ENCODE measurements at regions not wholly inside any gene's neighbourhood (a gene's known extent, or its start where the extent isn't known, plus 50 kb on each side); places are given as distances from the start of the nearest gene placed in this dataset.

- POLR2A ChIA-PET = no interaction called here
- no peak overlapping the region for H3K4me2 ChIP-seq (ENCODE audit: insufficient read depth, low read length)
- TF ChIP-seq FOS (IDR thresholded peaks at IDR 0.05; ENCODE audit: borderline replicate concordance, insufficient read depth, low read length) (no peak), GATA2 (IDR thresholded peaks at IDR 0.05; ENCODE audit: insufficient read depth, insufficient read length, low read depth, low read length) (no peak), POLR2AphosphoS5 (IDR thresholded peaks at IDR 0.05; ENCODE audit: insufficient read depth, low read depth, low read length) (no peak), JUN (IDR thresholded peaks at IDR 0.05; ENCODE audit: borderline replicate concordance, insufficient read depth, insufficient read length, low read depth) (no peak), MAX (IDR thresholded peaks at IDR 0.05; ENCODE audit: insufficient read depth, insufficient read length) (no peak), EZH2 (IDR thresholded peaks at IDR 0.05; ENCODE audit: borderline replicate concordance, low read depth, low read length, severe bottlenecking) (no peak), POLR2A (IDR thresholded peaks at IDR 0.05; ENCODE audit: low read depth, low read length) (no peak), MYC (IDR thresholded peaks at IDR 0.05; ENCODE audit: low read depth, low read length) (no peak), CTCF (IDR thresholded peaks at IDR 0.05; ENCODE audit: extremely low read depth in 1 of 2, insufficient read depth in 1 of 2, low read depth in 1 of 2, low read length in 2 of 2) (no peak)
- H3K27ac ChIP-seq (ENCODE audit: insufficient read depth, low read depth, low read length) = no peak overlapping the region
- CTCF ChIA-PET = no interaction called here
- intact Hi-C loops (cut with micrococcal nuclease) (no loop called here), dilution Hi-C loops (cut with MboI; ENCODE audit: extremely low pct_ligation_motif_present, low sequenced_read_pairs) (no loop called here)
- H3K36me3 ChIP-seq (ENCODE audit: control insufficient read depth in 2 of 2, extremely low read depth in 1 of 2, insufficient read depth in 2 of 2, low read length in 2 of 2) = no peaks in the 10 kb centered on the region
- no peak overlapping the region for H2AFZ ChIP-seq (ENCODE audit: low read depth, low read length)
- H3K9me3 ChIP-seq (replicated peaks; ENCODE audit: control insufficient read depth, insufficient read depth, low read length) = no peaks in the 10 kb centered on the region
- no peaks in the 10 kb centered on the region for H3K4me1 ChIP-seq (ENCODE audit: control insufficient read depth, extremely low read depth, insufficient read depth, low read length)
- DNase-seq (ENCODE audit: low read depth, low spot score) = no peak
- H4K20me1 ChIP-seq (replicated peaks; ENCODE audit: control insufficient read depth, extremely low read depth, insufficient read depth, low read length) = no peaks in the 10 kb centered on the region
- H3K4me3 ChIP-seq (replicated peaks in 1 of 3; ENCODE audit: insufficient read depth in 1 of 3, low read depth in 1 of 3, low read length in 3 of 3) = no peak overlapping the region
- BruUV-seq (replicated peaks) = no TSS peak
- no peaks in the 10 kb centered on the region for H3K9me1 ChIP-seq (replicated peaks; ENCODE audit: control insufficient read depth, extremely low read depth, insufficient read depth, low read length)
- no peak overlapping the region for H3K9ac ChIP-seq (replicated peaks; ENCODE audit: extremely low read depth, insufficient read depth, low read length)
- H3K27me3 ChIP-seq (ENCODE audit: control insufficient read depth in 2 of 2, insufficient read depth in 2 of 2, low read length in 2 of 2) = no peaks in the 10 kb centered on the region
- no peaks in the 10 kb centered on the region for H3K79me2 ChIP-seq (ENCODE audit: control insufficient read depth, insufficient read depth, low read length)
- no peak for FAIRE-seq
These were observed 415.1 kb upstream of the DYNLRB2 start for GRCh38 chr16:80125677-80126076.

Data from endothelial cell of umbilical vein (primary cell).